MCF 10A (cell line): ENCODE measurements at regions not wholly inside any gene's neighbourhood (a gene's known extent, or its start where the extent isn't known, plus 50 kb on each side); places are given as distances from the start of the nearest gene placed in this dataset.

Experiments
- BruUV-seq: library from RNA; stranded (reverse); fragments of 400-500 nt; replicated peaks from 2 replicates; lab custom pipeline; 2021; lab: Mats Ljungman, UMichigan
- CTCF ChIA-PET: fragments of 300-600 bp; sonication (Branson Sonifier 250); formaldehyde crosslinking; extraction: SDS; loops from one replicate; lab custom pipeline; 2021; ENCODE audit warnings: antibody characterized with exemption, inconsistent platforms; lab: Yijun Ruan, JAX
- POLR2A ChIA-PET: fragments of 300-600, 350-650 bp; sonication (Branson Sonifier 250); formaldehyde crosslinking; extraction: SDS; loops from one replicate; lab custom pipeline; 2020; ENCODE audit warnings: antibody characterized with exemption, inconsistent platforms; lab: Yijun Ruan, JAX
- DNase-seq: peaks from one replicate; pipeline ENCODE4 v3.0.0-alpha.2; 2018; ENCODE audit not compliant: unreplicated experiment
- H3K27ac Mint-ChIP-seq: one replicate; pipeline ENCODE4 v1.8.0; 2022; ENCODE audit warnings: mild to moderate bottlenecking, low read depth, mixed read lengths; ENCODE audit not compliant: unreplicated experiment
- H3K27me3 Mint-ChIP-seq: one replicate; pipeline ENCODE4 v1.8.0; 2022; ENCODE audit warnings: mixed read lengths; ENCODE audit not compliant: insufficient read depth, unreplicated experiment
- H3K36me3 Mint-ChIP-seq: one replicate; pipeline ENCODE4 v1.8.0; 2022; ENCODE audit warnings: mild to moderate bottlenecking, moderate library complexity, mixed read lengths; ENCODE audit not compliant: insufficient read depth, unreplicated experiment
- H3K4me1 Mint-ChIP-seq: one replicate; pipeline ENCODE4 v1.8.0; 2022; ENCODE audit warnings: mixed read lengths; ENCODE audit not compliant: insufficient read depth, unreplicated experiment
- H3K4me3 Mint-ChIP-seq: one replicate; pipeline ENCODE4 v1.8.0; 2022; ENCODE audit warnings: mild to moderate bottlenecking, moderate library complexity, mixed read lengths; ENCODE audit not compliant: unreplicated experiment
- H3K9me3 Mint-ChIP-seq: one replicate; pipeline ENCODE4 v1.8.0; 2022; ENCODE audit warnings: mixed read lengths; ENCODE audit not compliant: unreplicated experiment
- intact Hi-C: fragments of 100-400 bp; cut with micrococcal nuclease; formaldehyde crosslinking; loops from 2 replicates; pipeline ENCODE4 v1.14.1; 2022
- TF ChIP-seq, protein P1 (sequence below): fragments of 200-600 bp; IDR thresholded peaks from one replicate; pipeline ENCODE4 v1.8.0; 2022; ENCODE audit warnings: antibody characterized with exemption, mild to moderate bottlenecking; ENCODE audit not compliant: unreplicated experiment

DNA sequence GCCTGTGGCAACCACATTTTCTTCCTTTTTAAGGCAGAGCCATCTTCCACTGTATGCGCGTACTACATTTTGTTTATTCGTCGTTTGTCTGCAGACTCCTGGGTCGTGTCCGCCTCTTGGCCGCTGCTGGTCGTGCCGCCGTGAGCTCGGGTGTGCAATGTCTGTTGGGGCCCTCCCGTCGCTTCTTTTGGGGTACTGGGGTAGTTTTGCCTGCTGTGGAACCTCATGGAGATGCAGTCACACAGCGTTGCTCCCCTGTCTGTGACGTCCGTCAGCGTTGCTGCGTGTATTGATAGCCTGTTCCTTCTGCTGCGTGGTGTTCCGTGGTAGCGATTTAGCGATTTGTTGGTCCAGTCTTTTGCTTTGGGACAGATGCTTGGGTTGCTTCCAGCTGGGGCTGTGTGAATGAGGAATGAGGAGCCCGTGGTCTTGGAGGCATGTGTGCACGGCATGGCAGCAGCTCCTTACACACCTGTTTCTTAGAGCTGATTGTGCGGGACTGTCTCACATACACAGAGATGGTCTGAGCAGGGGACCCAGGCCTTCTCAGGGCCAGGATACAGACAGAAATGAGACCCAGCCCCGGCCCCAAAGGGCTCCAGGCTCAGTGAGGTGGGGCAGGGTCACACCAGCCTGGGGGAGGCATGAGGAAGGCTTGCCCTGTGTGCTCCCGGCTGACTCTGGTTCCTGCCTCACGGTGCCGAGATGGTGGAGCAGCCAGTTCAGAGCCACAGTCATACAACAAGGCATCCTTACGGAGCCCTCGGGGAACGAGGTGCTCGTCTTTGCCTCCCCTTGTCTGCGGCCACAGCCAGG, 78.4 kb upstream of the GSE1 start:
- BruUV-seq, result no TSS peak
- ChIA-PET POLR2A (interaction anchor here (0.6 to 0.7 kb wide), 2 partner anchors 119 to 373 kb away, joined by 3 to 4 read pairs; no protein-coding TSS in a partner anchor), CTCF (interaction anchor here (0.6 kb wide), 1 partner anchor 76 kb away, joined by 3 read pairs; no protein-coding TSS in a partner anchor)
- no peaks in the 10 kb centered on the region for H3K27me3 Mint-ChIP-seq
- TF ChIP-seq, protein P1, sequence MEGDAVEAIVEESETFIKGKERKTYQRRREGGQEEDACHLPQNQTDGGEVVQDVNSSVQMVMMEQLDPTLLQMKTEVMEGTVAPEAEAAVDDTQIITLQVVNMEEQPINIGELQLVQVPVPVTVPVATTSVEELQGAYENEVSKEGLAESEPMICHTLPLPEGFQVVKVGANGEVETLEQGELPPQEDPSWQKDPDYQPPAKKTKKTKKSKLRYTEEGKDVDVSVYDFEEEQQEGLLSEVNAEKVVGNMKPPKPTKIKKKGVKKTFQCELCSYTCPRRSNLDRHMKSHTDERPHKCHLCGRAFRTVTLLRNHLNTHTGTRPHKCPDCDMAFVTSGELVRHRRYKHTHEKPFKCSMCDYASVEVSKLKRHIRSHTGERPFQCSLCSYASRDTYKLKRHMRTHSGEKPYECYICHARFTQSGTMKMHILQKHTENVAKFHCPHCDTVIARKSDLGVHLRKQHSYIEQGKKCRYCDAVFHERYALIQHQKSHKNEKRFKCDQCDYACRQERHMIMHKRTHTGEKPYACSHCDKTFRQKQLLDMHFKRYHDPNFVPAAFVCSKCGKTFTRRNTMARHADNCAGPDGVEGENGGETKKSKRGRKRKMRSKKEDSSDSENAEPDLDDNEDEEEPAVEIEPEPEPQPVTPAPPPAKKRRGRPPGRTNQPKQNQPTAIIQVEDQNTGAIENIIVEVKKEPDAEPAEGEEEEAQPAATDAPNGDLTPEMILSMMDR, result no peak
- no peaks in the 10 kb centered on the region for H3K36me3 Mint-ChIP-seq
- no peaks in the 10 kb centered on the region for H3K9me3 Mint-ChIP-seq
- H3K4me3 Mint-ChIP-seq, result no peak overlapping the region
- intact Hi-C loops, result no loop called here
- no peak overlapping the region for H3K27ac Mint-ChIP-seq
- DNase-seq, result no peak
- H3K4me1 Mint-ChIP-seq, result no peaks in the 10 kb centered on the region

DNA sequence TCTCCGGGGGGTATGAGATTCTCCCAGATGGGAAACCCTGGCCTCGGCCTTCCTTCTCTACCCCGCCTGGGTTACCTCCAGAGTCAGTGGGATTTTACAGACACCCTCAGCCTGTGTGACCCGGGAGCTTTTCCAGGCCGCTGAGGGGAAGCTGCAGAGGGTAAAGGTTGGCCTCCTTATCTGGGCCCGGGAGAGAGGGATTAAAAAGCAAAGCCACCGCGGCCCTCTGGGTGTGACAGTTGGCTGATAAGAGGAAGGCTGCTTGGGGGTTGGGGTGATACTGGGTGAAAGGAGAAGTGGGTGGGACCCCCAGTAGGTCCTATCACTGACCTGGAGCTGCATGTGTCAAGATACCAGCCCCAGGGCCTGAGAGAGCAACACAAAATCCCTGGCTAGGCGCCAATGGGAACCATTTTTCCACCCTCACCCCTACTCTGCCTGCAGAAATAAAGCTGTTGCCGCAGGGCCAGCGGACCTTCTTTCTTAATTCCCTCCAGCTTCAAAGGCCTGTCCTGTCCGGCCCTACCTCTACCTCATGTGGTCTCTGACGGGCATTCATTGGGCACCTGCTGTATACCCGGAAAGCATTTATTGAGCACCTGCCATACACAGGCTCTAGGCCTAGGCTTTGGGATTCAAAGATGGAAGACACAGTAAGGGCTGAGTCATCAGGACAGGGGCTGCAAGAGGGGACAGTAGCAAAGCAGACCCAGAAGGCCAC, 77.6 kb upstream of the GSE1 start:
- ChIA-PET CTCF (no interaction called here), POLR2A (no interaction called here)
- no peak for DNase-seq
- H3K4me3 Mint-ChIP-seq, result no peak overlapping the region
- H3K36me3 Mint-ChIP-seq, result no peaks in the 10 kb centered on the region
- no peaks in the 10 kb centered on the region for H3K27me3 Mint-ChIP-seq
- TF ChIP-seq, protein P1, result no peak
- intact Hi-C loops, result no loop called here
- BruUV-seq, result no TSS peak
- H3K9me3 Mint-ChIP-seq, result no peaks in the 10 kb centered on the region
- H3K27ac Mint-ChIP-seq, result no peak overlapping the region
- no peaks in the 10 kb centered on the region for H3K4me1 Mint-ChIP-seq

DNA sequence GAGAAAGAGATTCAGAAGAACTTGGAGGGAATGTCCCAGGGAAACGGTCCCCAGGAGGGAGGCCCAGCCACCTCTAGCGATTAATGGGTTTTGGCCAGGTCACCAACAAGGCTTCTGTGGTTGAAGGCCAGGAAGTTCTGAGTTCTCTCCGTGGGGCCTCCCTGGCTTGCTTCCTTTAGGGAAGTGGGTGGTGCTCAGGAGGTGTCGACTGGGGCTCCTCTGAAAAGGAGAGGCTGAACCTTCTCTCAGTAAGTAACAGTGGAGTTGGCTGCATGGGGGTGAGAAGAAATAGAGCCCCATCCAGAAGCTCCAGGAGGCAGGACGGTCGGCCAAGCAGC, 77.1 kb upstream of the GSE1 start:
- H3K4me1 Mint-ChIP-seq, result no peaks in the 10 kb centered on the region
- H3K9me3 Mint-ChIP-seq, result no peaks in the 10 kb centered on the region
- no peak for DNase-seq
- no peaks in the 10 kb centered on the region for H3K27me3 Mint-ChIP-seq
- TF ChIP-seq, protein P1, result no peak
- BruUV-seq, result no TSS peak
- H3K36me3 Mint-ChIP-seq, result no peaks in the 10 kb centered on the region
- intact Hi-C loops, result no loop called here
- H3K27ac Mint-ChIP-seq, result no peak overlapping the region
- ChIA-PET CTCF (interaction anchor here (0.7 kb wide), 1 partner anchor 14 kb away, joined by 3 read pairs; no protein-coding TSS in a partner anchor), POLR2A (no interaction called here)
- no peak overlapping the region for H3K4me3 Mint-ChIP-seq
